ENCODE measurements at regions not wholly inside any gene's neighbourhood (a gene's known extent, or its start where the extent isn't known, plus 50 kb on each side); places are given as distances from the start of the nearest gene placed in this dataset.

DNA sequence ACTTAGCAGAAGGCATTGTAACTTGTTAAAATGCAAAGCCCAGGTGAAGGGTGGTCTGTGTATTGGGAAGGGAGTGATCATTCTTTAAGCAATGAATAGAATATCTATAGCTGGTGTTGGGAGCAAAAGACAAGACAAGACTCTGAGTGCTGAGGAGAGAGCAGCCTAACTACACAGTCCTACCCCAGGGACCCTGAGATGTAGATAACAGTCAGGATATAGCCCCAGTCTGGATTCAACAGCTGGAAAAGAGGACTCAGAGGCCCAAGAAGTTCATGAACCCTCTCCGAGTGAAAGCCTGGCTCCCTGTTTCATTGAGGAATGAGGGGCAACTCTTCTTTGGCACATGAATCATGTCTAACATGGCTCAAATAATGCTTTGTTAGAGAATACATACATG is 310.7 kb upstream of the SLC14A2 start:
- H3K4me1 ChIP-seq (ENCODE audit: control insufficient read depth, insufficient read depth, low read length, poor library complexity, severe bottlenecking) = no peaks in the 10 kb centered on the region
- no peak overlapping the region for H3K27ac ChIP-seq (ENCODE audit: low read depth, low read length, severe bottlenecking)
- H3K36me3 ChIP-seq (ENCODE audit: control insufficient read depth, insufficient read depth, low read length) = no peaks in the 10 kb centered on the region
- H3K9me3 ChIP-seq (ENCODE audit: control insufficient read depth, low read length) = no peaks in the 10 kb centered on the region
- WGBS, 2 experiments (ENCODE audit: insufficient coverage in 2 of 2) = no CpG with 5 or more reads among the region's 1 CpG
- no peak overlapping the region for H3K4me3 ChIP-seq (ENCODE audit: extremely low read depth, insufficient read depth, low read length, poor library complexity, severe bottlenecking)

DNA sequence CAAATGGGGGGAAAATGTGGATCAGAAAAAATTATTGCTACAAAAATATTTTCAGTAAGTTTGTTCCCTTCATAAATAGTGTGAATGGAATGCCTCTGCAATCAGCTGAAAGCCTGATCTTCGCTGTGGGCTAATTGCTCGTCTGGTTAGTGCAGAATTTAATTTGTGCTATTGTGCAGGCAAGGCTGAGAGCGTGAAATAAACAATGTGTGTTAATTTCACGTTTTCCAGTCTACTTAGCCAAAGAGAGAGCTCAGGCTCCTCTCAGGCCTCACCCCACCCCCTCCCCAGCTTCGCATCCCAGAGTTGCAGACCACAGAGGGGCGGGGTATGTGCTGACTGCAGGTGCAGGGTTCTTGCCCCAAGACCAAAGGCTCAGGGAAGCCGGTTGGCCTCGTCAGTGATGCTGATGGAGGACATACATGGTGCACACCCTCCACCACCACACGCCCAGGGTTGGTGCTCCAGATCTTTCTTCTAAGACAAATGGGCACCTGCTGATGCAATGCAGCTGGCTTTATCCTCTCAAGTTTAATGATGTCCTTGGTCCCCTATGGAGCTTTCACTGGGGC is 302.6 kb upstream of the SLC14A2 start:
- no peak overlapping the region for H3K4me3 ChIP-seq (ENCODE audit: extremely low read depth, insufficient read depth, low read length, poor library complexity, severe bottlenecking)
- no peaks in the 10 kb centered on the region for H3K4me1 ChIP-seq (ENCODE audit: control insufficient read depth, insufficient read depth, low read length, poor library complexity, severe bottlenecking)
- H3K27ac ChIP-seq (ENCODE audit: low read depth, low read length, severe bottlenecking) = no peak overlapping the region
- WGBS, 2 experiments (ENCODE audit: insufficient coverage in 2 of 2) = 88 to 91% methylated on average over 6 to 7 of the region's 9 CpGs
- H3K9me3 ChIP-seq (ENCODE audit: control insufficient read depth, low read length) = no peaks in the 10 kb centered on the region
- no peaks in the 10 kb centered on the region for H3K36me3 ChIP-seq (ENCODE audit: control insufficient read depth, insufficient read depth, low read length)

DNA sequence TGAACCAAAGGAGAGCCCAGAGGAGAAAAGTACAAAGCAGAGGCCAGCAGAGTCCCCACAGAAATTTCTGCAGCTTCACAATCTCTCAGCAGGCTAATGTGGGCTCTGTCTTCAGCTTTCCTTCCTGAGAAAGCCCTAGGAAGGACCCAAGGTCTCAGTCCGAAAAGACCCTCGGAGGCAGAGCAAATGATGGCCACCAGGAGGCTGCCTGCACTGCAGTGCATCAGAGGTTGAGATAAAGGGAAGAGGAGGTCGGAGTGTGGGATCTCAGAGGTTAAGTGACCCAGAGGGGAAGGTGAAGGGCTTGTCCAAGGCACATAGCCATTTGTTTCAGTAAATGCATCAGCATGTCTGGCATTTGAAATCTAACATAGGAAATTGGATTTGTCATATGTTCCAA is 299.1 kb upstream of the SLC14A2 start:
- 58 to 75% methylated on average over 3 of the region's 3 CpGs for WGBS, 2 experiments (ENCODE audit: insufficient coverage in 2 of 2)
- no peak overlapping the region for H3K4me3 ChIP-seq (ENCODE audit: extremely low read depth, insufficient read depth, low read length, poor library complexity, severe bottlenecking)
- no peaks in the 10 kb centered on the region for H3K4me1 ChIP-seq (ENCODE audit: control insufficient read depth, insufficient read depth, low read length, poor library complexity, severe bottlenecking)
- H3K36me3 ChIP-seq (ENCODE audit: control insufficient read depth, insufficient read depth, low read length) = no peaks in the 10 kb centered on the region
- H3K27ac ChIP-seq (ENCODE audit: low read depth, low read length, severe bottlenecking) = no peak overlapping the region
- H3K9me3 ChIP-seq (ENCODE audit: control insufficient read depth, low read length) = no peaks in the 10 kb centered on the region

DNA sequence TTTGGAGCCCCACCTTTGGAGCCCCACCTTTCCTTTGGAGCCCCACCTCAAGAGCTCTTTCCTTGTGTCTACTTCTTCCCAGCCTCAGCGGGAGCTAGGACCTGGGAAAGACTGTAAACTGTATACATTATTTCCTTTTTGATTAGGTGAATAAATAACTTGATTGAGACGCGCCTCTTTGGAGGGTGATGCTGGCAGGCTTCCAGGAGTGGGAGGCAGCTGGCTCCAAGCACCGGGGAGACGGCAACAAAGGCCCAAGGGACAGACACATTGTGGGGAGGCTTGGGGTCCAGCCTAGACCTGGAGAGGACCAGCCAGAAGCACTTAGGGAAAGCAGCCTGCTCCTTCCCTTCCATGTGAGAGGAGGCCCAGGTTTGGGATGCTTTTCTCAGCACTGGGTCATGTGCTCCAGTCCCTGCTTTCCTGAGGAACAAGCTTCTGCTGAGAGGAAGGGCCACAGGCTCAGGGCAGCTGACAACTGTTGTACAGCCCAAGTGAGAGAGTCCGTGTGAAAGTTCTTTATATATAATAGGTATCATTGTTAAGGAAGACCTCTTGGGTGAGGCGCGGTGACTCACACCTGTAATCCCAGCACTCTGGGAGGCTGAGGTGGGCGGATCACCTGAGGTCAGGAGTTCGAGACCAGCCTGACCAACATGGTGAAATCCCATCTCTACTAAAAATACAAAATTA is 297.2 kb upstream of the SLC14A2 start:
- Histone ChIP-seq H3K27ac (ENCODE audit: low read depth, low read length, severe bottlenecking) (no peak overlapping the region), H3K9me3 (ENCODE audit: control insufficient read depth, low read length) (no peaks in the 10 kb centered on the region), H3K36me3 (ENCODE audit: control insufficient read depth, insufficient read depth, low read length) (no peaks in the 10 kb centered on the region), H3K4me1 (ENCODE audit: control insufficient read depth, insufficient read depth, low read length, poor library complexity, severe bottlenecking) (no peaks in the 10 kb centered on the region), H3K4me3 (ENCODE audit: extremely low read depth, insufficient read depth, low read length, poor library complexity, severe bottlenecking) (no peak overlapping the region)
- WGBS, 2 experiments (ENCODE audit: insufficient coverage in 2 of 2) = 97 to 100% methylated on average over 4 to 5 of the region's 10 CpGs

DNA sequence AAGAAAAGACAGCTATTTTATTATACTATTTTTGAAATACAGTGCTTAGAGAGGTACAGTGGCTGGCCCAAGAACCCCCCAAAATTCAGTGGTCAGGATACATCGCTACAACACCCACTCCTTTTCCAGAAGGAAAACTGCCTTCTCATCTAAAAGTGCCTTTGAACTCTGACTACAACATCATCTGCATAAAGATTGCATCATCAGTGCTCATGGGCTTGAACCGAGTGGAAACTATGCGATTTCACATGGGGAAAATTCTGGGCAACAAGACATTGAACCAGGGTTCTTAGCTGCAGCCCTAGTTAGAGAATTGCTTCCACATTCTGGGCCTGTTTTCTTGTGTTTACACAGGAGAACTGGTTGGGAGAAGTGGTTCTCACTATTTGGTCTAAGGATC is 294.6 kb upstream of the SLC14A2 start:
- H3K36me3 ChIP-seq (ENCODE audit: control insufficient read depth, insufficient read depth, low read length) = no peaks in the 10 kb centered on the region
- no peaks in the 10 kb centered on the region for H3K4me1 ChIP-seq (ENCODE audit: control insufficient read depth, insufficient read depth, low read length, poor library complexity, severe bottlenecking)
- no peak overlapping the region for H3K4me3 ChIP-seq (ENCODE audit: extremely low read depth, insufficient read depth, low read length, poor library complexity, severe bottlenecking)
- no peak overlapping the region for H3K27ac ChIP-seq (ENCODE audit: low read depth, low read length, severe bottlenecking)
- 67 to 93% methylated on average over 2 to 3 of the region's 3 CpGs for WGBS, 2 experiments (ENCODE audit: insufficient coverage in 2 of 2)
- no peaks in the 10 kb centered on the region for H3K9me3 ChIP-seq (ENCODE audit: control insufficient read depth, low read length)

DNA sequence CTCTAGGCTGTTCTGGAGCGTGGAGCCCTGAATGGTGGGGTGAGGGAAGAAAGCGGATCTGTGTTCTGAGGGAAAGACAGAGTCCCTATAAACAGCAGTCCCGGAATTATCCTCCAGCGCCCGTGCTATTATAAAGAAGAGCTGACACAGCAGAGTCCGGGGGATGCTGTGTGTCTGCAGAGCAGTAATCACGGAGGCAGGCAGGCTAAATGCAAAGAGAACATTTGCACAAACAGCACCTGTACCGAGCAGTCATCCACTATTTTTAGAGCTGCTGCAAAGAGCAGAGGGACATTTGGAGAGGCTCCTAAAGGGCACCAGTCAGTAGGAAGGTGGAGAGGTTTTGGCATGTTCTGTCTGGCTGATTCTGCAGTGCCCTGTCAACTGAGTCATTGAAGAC is 293.8 kb upstream of the SLC14A2 start:
- H3K9me3 ChIP-seq (ENCODE audit: control insufficient read depth, low read length) = no peaks in the 10 kb centered on the region
- H3K36me3 ChIP-seq (ENCODE audit: control insufficient read depth, insufficient read depth, low read length) = no peaks in the 10 kb centered on the region
- H3K4me3 ChIP-seq (ENCODE audit: extremely low read depth, insufficient read depth, low read length, poor library complexity, severe bottlenecking) = no peak overlapping the region
- H3K4me1 ChIP-seq (ENCODE audit: control insufficient read depth, insufficient read depth, low read length, poor library complexity, severe bottlenecking) = no peaks in the 10 kb centered on the region
- no peak overlapping the region for H3K27ac ChIP-seq (ENCODE audit: low read depth, low read length, severe bottlenecking)
- WGBS, 2 experiments (ENCODE audit: insufficient coverage in 2 of 2) = 93 to 95% methylated on average over 6 to 8 of the region's 8 CpGs

DNA sequence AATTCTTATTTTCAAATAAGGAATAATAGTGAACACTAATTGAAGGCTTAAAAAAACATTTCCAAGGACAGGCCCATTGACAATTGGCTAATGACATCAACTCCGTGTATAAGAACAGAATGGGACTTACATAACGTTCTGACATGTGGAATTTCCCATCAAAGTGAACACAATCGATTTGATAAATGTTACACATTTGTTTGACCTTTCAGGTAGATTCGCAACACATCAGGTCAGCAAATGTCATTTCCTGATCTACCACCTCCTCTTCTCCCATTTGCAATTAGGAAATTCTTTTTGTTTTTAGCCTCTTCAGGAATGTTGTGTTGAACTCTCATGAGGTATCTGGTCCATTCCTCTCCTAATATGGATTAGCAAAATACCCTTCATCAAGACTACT is 292.9 kb upstream of the SLC14A2 start:
- 84 to 100% methylated on average over 3 to 4 of the region's 4 CpGs for WGBS, 2 experiments (ENCODE audit: insufficient coverage in 2 of 2)
- Histone ChIP-seq H3K36me3 (ENCODE audit: control insufficient read depth, insufficient read depth, low read length) (no peaks in the 10 kb centered on the region), H3K9me3 (ENCODE audit: control insufficient read depth, low read length) (no peaks in the 10 kb centered on the region), H3K4me3 (ENCODE audit: extremely low read depth, insufficient read depth, low read length, poor library complexity, severe bottlenecking) (no peak overlapping the region), H3K27ac (ENCODE audit: low read depth, low read length, severe bottlenecking) (no peak overlapping the region), H3K4me1 (ENCODE audit: control insufficient read depth, insufficient read depth, low read length, poor library complexity, severe bottlenecking) (no peaks in the 10 kb centered on the region)

DNA sequence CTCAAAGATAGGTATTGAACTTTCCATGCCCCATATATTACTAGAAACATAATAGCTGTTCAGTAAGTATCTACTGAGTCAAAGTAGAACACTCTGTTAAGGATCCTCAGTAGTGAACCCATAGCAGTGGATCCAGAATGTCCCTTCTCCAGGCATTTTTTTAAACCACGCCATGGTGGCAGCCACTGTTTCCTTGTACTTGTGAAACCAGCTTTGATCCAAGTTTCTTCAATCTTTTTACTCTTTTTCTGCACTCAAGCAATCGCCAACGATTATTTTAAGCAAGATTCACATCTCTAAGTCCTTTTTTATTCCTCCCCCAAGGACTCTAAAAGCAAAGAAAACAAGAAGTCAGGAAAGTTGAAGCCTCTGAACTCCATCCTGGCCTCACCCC is 291.2 kb upstream of the SLC14A2 start:
- Histone ChIP-seq H3K4me3 (ENCODE audit: extremely low read depth, insufficient read depth, low read length, poor library complexity, severe bottlenecking) (no peak overlapping the region), H3K36me3 (ENCODE audit: control insufficient read depth, insufficient read depth, low read length) (no peaks in the 10 kb centered on the region), H3K27ac (ENCODE audit: low read depth, low read length, severe bottlenecking) (no peak overlapping the region), H3K4me1 (ENCODE audit: control insufficient read depth, insufficient read depth, low read length, poor library complexity, severe bottlenecking) (no peaks in the 10 kb centered on the region), H3K9me3 (ENCODE audit: control insufficient read depth, low read length) (no peaks in the 10 kb centered on the region)
- WGBS, 2 experiments (ENCODE audit: insufficient coverage in 2 of 2) = 92 to 97% methylated on average over 3 of the region's 3 CpGs

DNA sequence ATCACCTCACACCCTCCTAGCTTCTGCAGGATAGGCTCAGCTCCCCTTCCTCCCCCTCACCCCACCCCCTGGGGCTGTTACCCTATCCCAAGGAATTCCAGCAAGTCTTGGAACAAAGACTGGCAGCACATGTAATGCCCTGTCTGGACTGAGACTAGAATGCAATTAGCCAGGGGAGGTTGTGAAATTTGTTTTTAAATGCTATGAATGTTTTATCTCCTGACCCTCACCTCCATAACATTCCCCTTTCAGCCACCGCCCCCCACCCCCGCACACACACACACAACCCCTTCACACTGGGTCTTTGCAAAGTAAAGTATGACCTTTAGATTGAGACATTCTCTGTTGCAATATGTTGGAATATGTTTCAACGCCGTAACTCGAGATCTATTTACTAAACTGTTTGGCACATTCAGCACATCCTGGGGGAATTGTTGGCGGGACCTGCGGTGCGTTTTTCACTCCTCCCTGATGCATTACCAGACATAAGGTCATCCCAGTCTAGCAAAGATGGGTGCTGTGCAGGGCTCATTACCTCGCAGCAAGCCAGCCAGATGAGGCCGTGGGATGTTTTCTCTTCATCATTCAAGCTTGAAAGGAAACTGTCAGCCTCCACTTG is 290.7 kb upstream of the SLC14A2 start:
- no peaks in the 10 kb centered on the region for H3K4me1 ChIP-seq (ENCODE audit: control insufficient read depth, insufficient read depth, low read length, poor library complexity, severe bottlenecking)
- no peaks in the 10 kb centered on the region for H3K9me3 ChIP-seq (ENCODE audit: control insufficient read depth, low read length)
- no peak overlapping the region for H3K4me3 ChIP-seq (ENCODE audit: extremely low read depth, insufficient read depth, low read length, poor library complexity, severe bottlenecking)
- no peak overlapping the region for H3K27ac ChIP-seq (ENCODE audit: low read depth, low read length, severe bottlenecking)
- no peaks in the 10 kb centered on the region for H3K36me3 ChIP-seq (ENCODE audit: control insufficient read depth, insufficient read depth, low read length)
- 88 to 90% methylated on average over 8 of the region's 10 CpGs for WGBS, 2 experiments (ENCODE audit: insufficient coverage in 2 of 2)

DNA sequence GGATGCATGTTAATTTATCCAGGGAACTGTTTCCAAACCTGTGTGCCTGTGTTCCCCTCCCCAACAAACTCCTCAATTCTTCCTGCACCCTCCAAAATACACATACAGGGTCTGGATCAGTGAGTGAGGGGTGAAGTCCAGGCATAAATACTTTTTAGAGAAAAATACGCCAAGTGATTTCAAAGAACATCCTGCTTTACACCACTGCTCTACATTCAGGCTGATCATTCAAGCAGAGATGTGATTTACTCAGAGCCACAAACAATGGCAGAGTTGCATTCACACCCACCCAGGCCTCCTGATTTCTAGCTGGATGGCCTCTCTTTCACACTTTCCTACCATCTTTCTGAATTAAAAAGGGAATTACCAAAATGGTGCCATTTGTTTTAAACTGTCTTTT is 289.5 kb upstream of the SLC14A2 start:
- Histone ChIP-seq H3K27ac (ENCODE audit: low read depth, low read length, severe bottlenecking) (no peak overlapping the region), H3K4me3 (ENCODE audit: extremely low read depth, insufficient read depth, low read length, poor library complexity, severe bottlenecking) (no peak overlapping the region), H3K36me3 (ENCODE audit: control insufficient read depth, insufficient read depth, low read length) (no peaks in the 10 kb centered on the region), H3K4me1 (ENCODE audit: control insufficient read depth, insufficient read depth, low read length, poor library complexity, severe bottlenecking) (no peaks in the 10 kb centered on the region), H3K9me3 (ENCODE audit: control insufficient read depth, low read length) (no peaks in the 10 kb centered on the region)
- 88 to 100% methylated on average over 1 of the region's 1 CpG for WGBS, 2 experiments (ENCODE audit: insufficient coverage in 2 of 2)

DNA sequence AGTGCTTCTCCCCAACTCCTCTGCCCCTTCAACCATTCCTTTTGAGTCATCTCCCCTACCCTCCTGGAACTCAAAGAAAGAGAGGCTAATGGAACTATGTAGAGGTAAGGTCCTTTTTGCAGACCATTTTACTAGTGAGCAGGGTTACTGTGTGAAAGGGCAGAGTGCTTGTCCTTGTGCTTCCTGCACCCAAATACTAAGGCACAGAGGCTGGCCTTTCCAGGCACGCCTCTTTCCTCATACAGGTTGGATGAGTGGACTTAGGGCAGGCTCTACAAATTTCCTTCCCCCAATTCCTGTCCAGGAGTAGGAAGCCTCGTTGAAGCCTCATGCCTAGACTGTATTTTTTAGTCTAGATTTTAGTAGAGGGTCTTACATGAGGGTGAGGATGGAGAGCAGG is 288.8 kb upstream of the SLC14A2 start:
- Histone ChIP-seq H3K4me1 (ENCODE audit: control insufficient read depth, insufficient read depth, low read length, poor library complexity, severe bottlenecking) (no peaks in the 10 kb centered on the region), H3K9me3 (ENCODE audit: control insufficient read depth, low read length) (no peaks in the 10 kb centered on the region), H3K4me3 (ENCODE audit: extremely low read depth, insufficient read depth, low read length, poor library complexity, severe bottlenecking) (no peak overlapping the region), H3K36me3 (ENCODE audit: control insufficient read depth, insufficient read depth, low read length) (no peaks in the 10 kb centered on the region), H3K27ac (ENCODE audit: low read depth, low read length, severe bottlenecking) (no peak overlapping the region)
- 86% methylated on average over 1 of the region's 2 CpGs; no CpG with 5 or more reads in 1 of the 2 experiments for WGBS, 2 experiments (ENCODE audit: insufficient coverage in 2 of 2)
